Left renal cortex interstitium (tissue), 4 donors: ENCODE measurements at regions not wholly inside any gene's neighbourhood (a gene's known extent, or its start where the extent isn't known, plus 50 kb on each side); places are given as distances from the start of the nearest gene placed in this dataset.

Experiments
- DNase-seq, 4 donors: peaks; one replicate each; pipeline ENCODE4 v3.0.0-alpha.2; 2013; ENCODE audit warnings: low read depth in 4 of 4, low spot score in 2 of 4, missing footprints in 1 of 4

GRCh38 chr2:139078376-139078775, 298.2 kb upstream of the NXPH2 start:
- DNase-seq, result no peak

- DNase-seq, result no peak
These were observed 297.0 kb upstream of the NXPH2 start for GRCh38 chr2:139077099-139077737.

GRCh38 chr2:139067874-139068273, 287.7 kb upstream of the NXPH2 start:
- DNase-seq, result no peak

- DNase-seq, result no peak
These were observed 286.9 kb upstream of the NXPH2 start for GRCh38 chr2:139067072-139067471.

- DNase-seq, result no peak
These were observed 284.0 kb upstream of the NXPH2 start for GRCh38 chr2:139064159-139064558.

GRCh38 chr2:139059617-139060016, 279.4 kb upstream of the NXPH2 start:
- DNase-seq, result no peak

- DNase-seq, result no peak
These were observed 275.0 kb upstream of the NXPH2 start for GRCh38 chr2:139055202-139055601.

- DNase-seq, result no peak
These were observed 267.8 kb upstream of the NXPH2 start for GRCh38 chr2:139048017-139048416.

- no peak for DNase-seq
These were observed 265.3 kb upstream of the NXPH2 start for GRCh38 chr2:139045524-139045923.

- no peak for DNase-seq
These were observed 253.9 kb upstream of the NXPH2 start for GRCh38 chr2:139034064-139034463.

GRCh38 chr2:139033300-139033699, 253.1 kb upstream of the NXPH2 start:
- DNase-seq, result no peak

GRCh38 chr2:139031722-139032121, 251.5 kb upstream of the NXPH2 start:
- DNase-seq, result no peak

- no peak for DNase-seq
These were observed 240.1 kb upstream of the NXPH2 start for GRCh38 chr2:139020287-139020686.

GRCh38 chr2:139018252-139018651, 238.1 kb upstream of the NXPH2 start:
- DNase-seq, result no peak

GRCh38 chr2:139007130-139007529, 226.9 kb upstream of the NXPH2 start:
- no peak for DNase-seq

- no peak for DNase-seq
These were observed 220.1 kb upstream of the NXPH2 start for GRCh38 chr2:139000131-139000785.

GRCh38 chr2:138997856-138998517, 217.8 kb upstream of the NXPH2 start:
- no peak for DNase-seq

GRCh38 chr2:138997346-138997745, 217.2 kb upstream of the NXPH2 start:
- DNase-seq, result no peak

GRCh38 chr2:138994502-138994901, 214.3 kb upstream of the NXPH2 start:
- no peak for DNase-seq

- DNase-seq, result no peak
These were observed 205.7 kb upstream of the NXPH2 start for GRCh38 chr2:138985881-138986280.

- no peak for DNase-seq
These were observed 199.1 kb upstream of the NXPH2 start for GRCh38 chr2:138979131-138979785.

GRCh38 chr2:138974651-138975050, 194.5 kb upstream of the NXPH2 start:
- DNase-seq, result peak in 1 of 4 donors; percentile 0
